K562 (cell line): ENCODE measurements at regions not wholly inside any gene's neighbourhood (a gene's known extent, or its start where the extent isn't known, plus 50 kb on each side); places are given as distances from the start of the nearest gene placed in this dataset.

Experiments
- ATAC-seq: fragments of 200-7000 bp; cut with Tn5 transposase; 3 replicates; pipeline ENCODE4 v1.9.1; 2020; ENCODE audit warnings: moderate library complexity
- BruUV-seq: library from RNA; stranded (reverse); fragments of 400-500 nt; replicated peaks from 2 replicates; lab custom pipeline; 2021; lab: Mats Ljungman, UMichigan
- CTCF ChIA-PET: fragments of 300-600 bp; formaldehyde crosslinking; extraction: SDS; loops from one replicate; lab custom pipeline; 2021; ENCODE audit warnings: low intra/inter-chr PET ratio; lab: Yijun Ruan, JAX
- POLR2A ChIA-PET: fragments of 300-600, 350-650 bp; sonication (Branson Sonifier 250); formaldehyde crosslinking; extraction: SDS; loops from one replicate; lab custom pipeline; 2021; ENCODE audit warnings: antibody characterized with exemption, inconsistent platforms; lab: Yijun Ruan, JAX
- DNase-seq, 4 experiments: peaks; one replicate each; pipeline versions ENCODE4 v3.0.0 to v3.0.0-alpha.2; 2011 to 2018; ENCODE audit warnings: low spot score in 3 of 4, mixed read lengths in 3 of 4; ENCODE audit errors: extremely low read depth in 1 of 4
- FAIRE-seq: peaks from 2 replicates; lab custom pipeline; 2011; peaks lifted over from hg19 to GRCh38; lab: Jason Lieb, UNC
- H2AFZ ChIP-seq: 2 replicates; pipeline ENCODE4 v1.6.0; 2011; ENCODE audit warnings: low read depth, low read length, control low read depth, inconsistent platforms
- H3K27ac ChIP-seq: fragments of 200-600 bp; 3 replicates; pipeline ENCODE4 v1.8.0; 2011; ENCODE audit warnings: low read depth, mild to moderate bottlenecking, control low read depth, inconsistent platforms, low read length, moderate library complexity, mixed read lengths; ENCODE audit errors: extremely low read depth
- H3K27me3 ChIP-seq, 2 experiments: fragments of 300-600 bp in 1 of 2; 2 replicates in 1 of 2; 3 replicates in 1 of 2; pipeline versions ENCODE4 v1.6.0 to v1.8.0; 2011; ENCODE audit warnings: inconsistent platforms in 2 of 2, low read length in 2 of 2, mild to moderate bottlenecking in 1 of 2, mixed read lengths in 1 of 2, moderate library complexity in 1 of 2; ENCODE audit not compliant: control insufficient read depth in 2 of 2, insufficient read depth in 2 of 2
- H3K36me3 ChIP-seq: fragments of 300-600 bp; 3 replicates; pipeline ENCODE4 v1.8.0; 2011; ENCODE audit warnings: mild to moderate bottlenecking, low read length, inconsistent platforms; ENCODE audit not compliant: control insufficient read depth, insufficient read depth
- H3K4me1 ChIP-seq, 2 experiments: fragments of 200-600 bp in 1 of 2; replicated peaks in 1 of 2; 2 replicates in 1 of 2; 3 replicates in 1 of 2; pipeline versions ENCODE4 v1.5.1 to v1.8.0; 2011; ENCODE audit warnings: inconsistent platforms in 2 of 2, low read length in 2 of 2, mild to moderate bottlenecking in 1 of 2, mixed read lengths in 1 of 2, moderate library complexity in 1 of 2; ENCODE audit not compliant: control insufficient read depth in 2 of 2, insufficient read depth in 2 of 2
- H3K4me2 ChIP-seq: 2 replicates; pipeline ENCODE4 v1.6.1; 2011; ENCODE audit warnings: low read length, control low read depth, inconsistent platforms, mixed read lengths; ENCODE audit not compliant: insufficient read depth
- H3K4me3 ChIP-seq: fragments of 200-600 bp; sonication (generic), shearing (Covaris generic); 2 replicates; pipeline ENCODE4 v1.5.1; 2016; ENCODE audit warnings: control low read depth, inconsistent platforms
- H3K79me2 ChIP-seq: fragments of 200-600 bp; 3 replicates; pipeline ENCODE4 v1.8.0; 2011; ENCODE audit warnings: low read length, inconsistent platforms; ENCODE audit not compliant: control insufficient read depth, insufficient read depth
- H3K9ac ChIP-seq, 2 experiments: 2 replicates each; pipeline versions ENCODE4 v1.6.0 to v1.6.1; 2011; ENCODE audit warnings: low read depth in 2 of 2, low read length in 2 of 2, control low read depth in 1 of 2, inconsistent platforms in 1 of 2, mild to moderate bottlenecking in 1 of 2, mixed read lengths in 1 of 2; ENCODE audit not compliant: insufficient read depth in 1 of 2
- H3K9me1 ChIP-seq: one replicate; pipeline ENCODE4 v1.6.0; 2011; ENCODE audit warnings: inconsistent platforms, mild to moderate bottlenecking, low read length, moderate library complexity; ENCODE audit not compliant: control insufficient read depth, insufficient read depth
- H3K9me3 ChIP-seq: replicated peaks from 2 replicates; pipeline ENCODE4 v1.5.1; 2011; ENCODE audit warnings: low read depth, low read length, inconsistent platforms; ENCODE audit not compliant: control insufficient read depth, insufficient read depth
- H4K20me1 ChIP-seq: replicated peaks from 2 replicates; pipeline ENCODE4 v1.6.1; 2011; ENCODE audit warnings: low read length, inconsistent platforms, mixed read lengths; ENCODE audit not compliant: control insufficient read depth, insufficient read depth
- ATF3 ChIP-seq, 2 experiments: fragments of 450-650 bp in 1 of 2; sonication (generic) in 1 of 2; formaldehyde crosslinking in 1 of 2; IDR thresholded peaks in 1 of 2; conservative IDR thresholded peaks in 1 of 2; 2 replicates each; pipeline versions ENCODE4 v1.6.1 to v1.8.1; 2016 to 2023; ENCODE audit warnings: mild to moderate bottlenecking in 2 of 2, moderate library complexity in 2 of 2, inconsistent platforms in 1 of 2, missing genetic modification reagents in 1 of 2
- E2F4 ChIP-seq: sonication (generic); formaldehyde crosslinking; IDR thresholded peaks from 2 replicates; pipeline ENCODE4 v1.8.0; 2022; ENCODE audit warnings: mild to moderate bottlenecking, low read depth, missing genetic modification reagents
- FOS ChIP-seq: IDR thresholded peaks from 3 replicates; pipeline ENCODE4 v1.6.1; 2011; ENCODE audit not compliant: insufficient read length; ENCODE audit errors: extremely low read depth
- FOXM1 ChIP-seq, 2 experiments: fragments of 450-650 bp in 1 of 2; sonication (generic) in 1 of 2; formaldehyde crosslinking in 1 of 2; IDR thresholded peaks; 2 replicates each; pipeline versions ENCODE4 v1.6.1 to v1.9.0; 2017 to 2022; ENCODE audit warnings: low read depth in 2 of 2, mild to moderate bottlenecking in 2 of 2, missing genetic modification reagents in 1 of 2, moderate library complexity in 1 of 2
- FOXP1 ChIP-seq: sonication (generic); formaldehyde crosslinking; IDR thresholded peaks from 2 replicates; pipeline ENCODE4 v1.8.0; 2022; ENCODE audit warnings: mild to moderate bottlenecking, missing genetic modification reagents
- GATAD2B ChIP-seq: fragments of 450-650 bp; IDR thresholded peaks from 2 replicates; pipeline ENCODE4 v1.6.1; 2017; ENCODE audit warnings: mild to moderate bottlenecking, borderline replicate concordance
- HDAC2 ChIP-seq: fragments of 450-650 bp; IDR thresholded peaks from 2 replicates; pipeline ENCODE4 v1.6.1; 2016; ENCODE audit warnings: mild to moderate bottlenecking
- HMBOX1 ChIP-seq: sonication (generic); IDR thresholded peaks from 2 replicates; pipeline ENCODE4 v1.6.1; 2016
- LEF1 ChIP-seq: fragments of 450-650 bp; IDR thresholded peaks from 2 replicates; pipeline ENCODE4 v1.6.1; 2016; ENCODE audit warnings: mild to moderate bottlenecking
- NFYB ChIP-seq: IDR thresholded peaks from 2 replicates; pipeline ENCODE4 v1.6.1; 2011; ENCODE audit warnings: mild to moderate bottlenecking, moderate library complexity; ENCODE audit not compliant: insufficient read length; ENCODE audit errors: extremely low read depth
- PTTG1 ChIP-seq: fragments of 450-650 bp; IDR thresholded peaks from 2 replicates; pipeline ENCODE4 v1.6.1; 2016; ENCODE audit warnings: low read depth, mild to moderate bottlenecking, missing genetic modification characterization, missing compliant biosample characterization
- RBM15 ChIP-seq: fragments of 200-400 bp; formaldehyde crosslinking; IDR thresholded peaks from 2 replicates; pipeline ENCODE4 v1.6.1; 2018; ENCODE audit warnings: mild to moderate bottlenecking, low read length, moderate library complexity; ENCODE audit not compliant: insufficient read depth
- TFAP4 ChIP-seq: sonication (generic); formaldehyde crosslinking; IDR thresholded peaks from 2 replicates; pipeline ENCODE4 v1.8.0; 2022; ENCODE audit warnings: missing genetic modification reagents, mild to moderate bottlenecking, moderate library complexity, borderline replicate concordance
- USF1 ChIP-seq: sonication (generic); formaldehyde crosslinking; IDR thresholded peaks from 2 replicates; pipeline ENCODE4 v1.9.0; 2022; ENCODE audit warnings: mild to moderate bottlenecking, missing genetic modification reagents
- ZBTB33 ChIP-seq: sonication (generic); formaldehyde crosslinking; IDR thresholded peaks from 2 replicates; pipeline ENCODE4 v1.8.1; 2023; ENCODE audit warnings: mild to moderate bottlenecking, missing genetic modification reagents
- WGBS: fragments of 100-300 bp; shearing (Covaris generic); methylation state at CpG from one replicate; pipeline ENCODE4 v1.1.6; 2016; ENCODE audit warnings: low coverage, mixed read lengths; ENCODE audit not compliant: insufficient coverage; ENCODE audit errors: missing lambda C conversion rate; 5-methylcytosine and 5-hydroxymethylcytosine counted together
- in situ Hi-C: fragments of 300-500 bp; cut with MboI; formaldehyde crosslinking; loops from 4 replicates; pipeline ENCODE4 v1.15.0; 2018; ENCODE audit warnings: inconsistent platforms, mixed read lengths
- intact Hi-C: fragments of 100-400 bp; cut with micrococcal nuclease; formaldehyde crosslinking; loops from 2 replicates; pipeline ENCODE4 v1.14.2; 2022

- DNase-seq (no peak), ATAC-seq (no peak), FAIRE-seq (no peak)
- Histone ChIP-seq H4K20me1 (no peaks in the 10 kb centered on the region), H3K9me3 (no peaks in the 10 kb centered on the region), H3K36me3 (no peaks in the 10 kb centered on the region), H3K4me1 (no peaks in the 10 kb centered on the region), H3K9ac (no peak overlapping the region), H3K4me3 (no peak overlapping the region), H2AFZ (no peak overlapping the region), H3K4me2 (no peak overlapping the region), H3K9me1 (no peaks in the 10 kb centered on the region), H3K27me3 (no peaks in the 10 kb centered on the region), H3K79me2 (no peaks in the 10 kb centered on the region), H3K27ac (no peak overlapping the region)
- intact Hi-C loops: no loop called here
- ChIA-PET POLR2A (no interaction called here), CTCF (no interaction called here)
- WGBS: 0% methylated on average over 1 of the region's 1 CpG
- no TSS peak for BruUV-seq
- in situ Hi-C loops: no loop called here
- TF ChIP-seq FOS (no peak), LEF1 (no peak), GATAD2B (no peak), ATF3 (IDR thresholded peaks at IDR 0.05) (no peak), ATF3 (CRISPR knock-in tag; conservative IDR thresholded peaks at IDR 0.05) (no peak), FOXP1 (CRISPR knock-in tag) (no peak), HMBOX1 (no peak), PTTG1 (tag) (no peak), E2F4 (CRISPR knock-in tag) (no peak), ZBTB33 (CRISPR knock-in tag) (no peak), HDAC2 (no peak), TFAP4 (no peak), RBM15 (no peak), USF1 (CRISPR knock-in tag) (no peak), NFYB (no peak), FOXM1 (IDR thresholded peaks at IDR 0.05; ENCODE audit: low read depth) (no peak), FOXM1 (CRISPR knock-in tag; IDR thresholded peaks at IDR 0.05; ENCODE audit: low read depth) (no peak)
Observed at GRCh38 chr15:37628507-37628906, 305.9 kb upstream of the TMCO5A start.
